Retinal pigment epithelial cell (primary cell): ENCODE measurements at regions not wholly inside any gene's neighbourhood (a gene's known extent, or its start where the extent isn't known, plus 50 kb on each side); places are given as distances from the start of the nearest gene placed in this dataset.

Experiments used
- DNase-seq: peaks from one replicate; pipeline ENCODE4 v3.0.0-alpha.2; 2010; ENCODE audit warnings: low read depth
- H3K4me3 ChIP-seq: 2 replicates; pipeline ENCODE4 v1.5.1; 2011; ENCODE audit warnings: mild to moderate bottlenecking, low read length, control low read depth, moderate library complexity
- CTCF ChIP-seq: conservative IDR thresholded peaks from 2 replicates; pipeline ENCODE4 v1.5.1; 2011; ENCODE audit warnings: low read depth, low read length, control low read depth, inconsistent platforms

DNA sequence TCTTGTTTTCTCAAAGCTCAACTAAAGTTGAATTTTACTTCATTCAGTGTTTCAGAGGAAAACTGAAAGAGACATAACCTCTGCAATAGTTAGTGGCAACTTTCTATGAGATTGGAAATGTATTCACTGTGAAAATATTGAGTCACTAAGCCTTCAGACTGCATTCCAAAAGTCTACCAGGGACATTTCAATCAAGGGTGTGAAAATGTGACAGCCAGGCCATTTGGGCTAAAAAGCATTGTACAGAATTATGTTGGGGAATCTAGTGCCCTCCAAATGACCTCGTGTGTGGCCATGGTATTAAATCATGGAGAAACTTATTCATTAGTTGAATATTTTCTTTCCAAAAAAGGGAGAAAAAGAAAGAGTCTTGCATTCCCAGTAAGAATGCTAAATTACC lies 251.9 kb downstream of the GRB14 start:
- no peak for TF ChIP-seq CTCF
- no peak overlapping the region for H3K4me3 ChIP-seq

DNA sequence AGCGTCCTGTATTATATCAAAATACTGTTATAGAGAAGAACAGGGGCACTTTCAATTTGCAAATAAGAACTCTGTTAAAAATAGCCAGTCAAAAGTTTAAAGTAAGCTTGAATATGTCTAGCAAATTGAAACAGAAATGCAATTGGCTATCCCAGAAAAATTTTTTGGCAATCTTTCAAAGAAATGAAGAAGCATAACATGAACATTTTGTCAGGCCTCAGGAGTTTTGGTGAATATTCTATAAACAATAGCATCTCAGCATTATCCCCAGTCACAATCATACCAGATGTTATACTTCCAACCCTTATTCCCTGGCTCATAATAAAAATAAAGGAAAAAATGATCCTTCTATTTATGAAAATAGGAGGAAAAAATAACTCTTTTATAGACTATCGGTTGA lies 252.4 kb downstream of the GRB14 start:
- H3K4me3 ChIP-seq, result no peak overlapping the region
- DNase-seq, result no peak
- TF ChIP-seq CTCF, result no peak

More for the DNA sequence above, 251.9 kb downstream of the GRB14 start:
- peak; percentile 69 for DNase-seq

GRCh38 chr2:164363646-164364045 lies 257.6 kb downstream of the GRB14 start:
- no peak overlapping the region for H3K4me3 ChIP-seq
- DNase-seq, result no peak
- TF ChIP-seq CTCF, result no peak

- no peak for DNase-seq
- TF ChIP-seq CTCF, result no peak
- H3K4me3 ChIP-seq, result no peak overlapping the region
Measured at GRCh38 chr2:164351536-164351935, 269.7 kb downstream of the GRB14 start.

GRCh38 chr2:164335947-164336346 lies 285.3 kb downstream of the GRB14 start:
- no peak for TF ChIP-seq CTCF

DNA sequence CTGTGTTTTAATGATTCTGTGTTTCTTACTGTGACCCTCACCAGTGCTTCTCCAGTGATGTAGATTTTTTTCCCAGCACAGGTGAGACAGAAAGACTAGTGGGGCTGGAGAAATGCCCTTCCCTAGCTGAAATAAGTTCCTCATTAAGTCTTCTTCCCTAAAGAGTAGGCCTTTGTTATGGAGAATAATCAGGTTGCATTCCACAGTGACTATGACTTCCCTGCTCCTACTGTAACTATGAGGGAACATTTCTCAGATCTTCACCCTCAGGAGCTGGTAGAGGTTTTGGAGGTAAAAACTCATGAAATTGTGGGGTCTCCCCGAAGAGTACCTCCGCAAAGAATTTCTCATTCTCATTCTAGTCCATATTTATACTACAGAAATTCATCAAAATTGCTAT lies 286.2 kb downstream of the GRB14 start:
- no peak overlapping the region for H3K4me3 ChIP-seq
- no peak for DNase-seq
- TF ChIP-seq CTCF, result no peak

More at GRCh38 chr2:164335947-164336346, 285.3 kb downstream of the GRB14 start:
- H3K4me3 ChIP-seq, result no peak overlapping the region
- DNase-seq, result no peak

- DNase-seq, result no peak
- H3K4me3 ChIP-seq, result no peak overlapping the region
- no peak for TF ChIP-seq CTCF
Measured at GRCh38 chr2:164328310-164328709, 293.0 kb downstream of the GRB14 start.
